ENCODE measurements at regions not wholly inside any gene's neighbourhood (a gene's known extent, or its start where the extent isn't known, plus 50 kb on each side); places are given as distances from the start of the nearest gene placed in this dataset.

DNA sequence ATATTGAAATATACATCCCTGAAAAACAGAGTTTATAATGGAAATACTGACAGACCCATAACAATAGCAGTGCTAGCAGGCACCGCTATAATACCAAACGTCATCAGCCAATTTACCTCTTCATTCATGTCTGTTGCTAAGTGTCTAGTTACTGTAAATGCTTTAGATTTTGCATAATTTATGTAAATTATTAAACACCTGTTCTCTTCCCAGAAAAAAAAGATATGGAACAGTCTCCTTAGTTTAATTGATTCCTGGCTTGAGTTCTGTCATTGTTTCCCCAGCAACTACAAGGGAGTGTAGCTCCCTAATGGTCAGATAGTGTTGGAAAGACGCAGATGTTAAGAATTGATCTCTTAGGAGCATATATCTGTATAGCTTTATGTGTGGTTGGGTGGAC is 817.9 kb upstream of the ADGRL2 start:
- no peaks in the 10 kb centered on the region for H3K27me3 Mint-ChIP-seq
- Histone ChIP-seq H3K27me3 (ENCODE audit: control insufficient read depth in 1 of 2, insufficient read depth in 2 of 2, low read length in 2 of 2) (no peaks in the 10 kb centered on the region), H3K4me3 (ENCODE audit: low read length) (no peak overlapping the region), H3K4me1 (ENCODE audit: insufficient read depth, low read length) (no peaks in the 10 kb centered on the region), H3K27ac (ENCODE audit: low read depth in 1 of 2, low read length in 2 of 2) (no peak overlapping the region), H3K36me3 (ENCODE audit: insufficient read depth, low read length) (no peaks in the 10 kb centered on the region), H3K9me3 (ENCODE audit: control insufficient read depth in 1 of 2, insufficient read depth in 1 of 2, low read length in 2 of 2) (no peaks in the 10 kb centered on the region)
- ChIA-PET POLR2A (no interaction called here), CTCF (no interaction called here)
- no peaks in the 10 kb centered on the region for H3K36me3 Mint-ChIP-seq (ENCODE audit: low read depth)
- DNase-seq (no peak), ATAC-seq (ENCODE audit: poor library complexity) (no peak)
- TF ChIP-seq, protein P1, sequence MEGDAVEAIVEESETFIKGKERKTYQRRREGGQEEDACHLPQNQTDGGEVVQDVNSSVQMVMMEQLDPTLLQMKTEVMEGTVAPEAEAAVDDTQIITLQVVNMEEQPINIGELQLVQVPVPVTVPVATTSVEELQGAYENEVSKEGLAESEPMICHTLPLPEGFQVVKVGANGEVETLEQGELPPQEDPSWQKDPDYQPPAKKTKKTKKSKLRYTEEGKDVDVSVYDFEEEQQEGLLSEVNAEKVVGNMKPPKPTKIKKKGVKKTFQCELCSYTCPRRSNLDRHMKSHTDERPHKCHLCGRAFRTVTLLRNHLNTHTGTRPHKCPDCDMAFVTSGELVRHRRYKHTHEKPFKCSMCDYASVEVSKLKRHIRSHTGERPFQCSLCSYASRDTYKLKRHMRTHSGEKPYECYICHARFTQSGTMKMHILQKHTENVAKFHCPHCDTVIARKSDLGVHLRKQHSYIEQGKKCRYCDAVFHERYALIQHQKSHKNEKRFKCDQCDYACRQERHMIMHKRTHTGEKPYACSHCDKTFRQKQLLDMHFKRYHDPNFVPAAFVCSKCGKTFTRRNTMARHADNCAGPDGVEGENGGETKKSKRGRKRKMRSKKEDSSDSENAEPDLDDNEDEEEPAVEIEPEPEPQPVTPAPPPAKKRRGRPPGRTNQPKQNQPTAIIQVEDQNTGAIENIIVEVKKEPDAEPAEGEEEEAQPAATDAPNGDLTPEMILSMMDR (IDR thresholded peaks at IDR 0.05), result no peak
- no peak overlapping the region for H3K4me3 Mint-ChIP-seq
- H3K4me1 Mint-ChIP-seq (ENCODE audit: low read depth), result no peaks in the 10 kb centered on the region
- no peak overlapping the region for H3K27ac Mint-ChIP-seq
- H3K9me3 Mint-ChIP-seq, result peaks cover 9% of the 10 kb centered on the region
- intact Hi-C loops (cut with DNase I, micrococcal nuclease), result no loop called here

DNA sequence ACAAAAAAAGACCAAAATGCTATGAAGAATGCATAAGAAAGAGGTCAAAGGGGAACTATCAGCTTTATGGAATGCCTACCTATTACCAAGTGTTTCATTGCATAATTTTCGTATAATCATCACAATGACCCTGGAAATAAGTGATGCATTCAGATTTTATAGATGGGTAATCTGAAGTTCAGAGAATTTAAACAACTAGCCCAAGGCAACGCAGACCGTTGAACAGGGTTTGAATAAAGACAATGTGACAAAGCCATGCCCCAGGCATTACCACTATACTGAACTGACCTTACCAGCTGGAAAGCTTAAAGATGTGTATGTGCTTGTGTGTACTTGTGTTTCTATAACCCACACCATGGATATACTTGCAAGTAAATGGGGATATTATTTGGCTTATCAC is 827.6 kb upstream of the ADGRL2 start:
- ChIA-PET CTCF (no interaction called here), POLR2A (no interaction called here)
- peaks cover 0 to 6% of the 10 kb centered on the region in 2 experiments for H3K9me3 ChIP-seq (ENCODE audit: control insufficient read depth in 1 of 2, insufficient read depth in 1 of 2, low read length in 2 of 2)
- no peak for DNase-seq
- TF ChIP-seq, protein P1 (IDR thresholded peaks at IDR 0.05), result no peak
- no peaks in the 10 kb centered on the region for H3K4me1 ChIP-seq (ENCODE audit: insufficient read depth, low read length)
- no peak overlapping the region for H3K27ac ChIP-seq (ENCODE audit: low read depth in 1 of 2, low read length in 2 of 2)
- Mint-ChIP-seq H3K27me3 (no peaks in the 10 kb centered on the region), H3K9me3 (peaks cover 4% of the 10 kb centered on the region), H3K36me3 (ENCODE audit: low read depth) (no peaks in the 10 kb centered on the region), H3K4me1 (ENCODE audit: low read depth) (no peaks in the 10 kb centered on the region), H3K27ac (no peak overlapping the region), H3K4me3 (no peak overlapping the region)
- no peak overlapping the region for H3K4me3 ChIP-seq (ENCODE audit: low read length)
- no peaks in the 10 kb centered on the region for H3K36me3 ChIP-seq (ENCODE audit: insufficient read depth, low read length)
- H3K27me3 ChIP-seq (ENCODE audit: control insufficient read depth in 1 of 2, insufficient read depth in 2 of 2, low read length in 2 of 2), result no peaks in the 10 kb centered on the region
- no peak for ATAC-seq (ENCODE audit: poor library complexity)
- intact Hi-C loops (cut with DNase I, micrococcal nuclease), result no loop called here

DNA sequence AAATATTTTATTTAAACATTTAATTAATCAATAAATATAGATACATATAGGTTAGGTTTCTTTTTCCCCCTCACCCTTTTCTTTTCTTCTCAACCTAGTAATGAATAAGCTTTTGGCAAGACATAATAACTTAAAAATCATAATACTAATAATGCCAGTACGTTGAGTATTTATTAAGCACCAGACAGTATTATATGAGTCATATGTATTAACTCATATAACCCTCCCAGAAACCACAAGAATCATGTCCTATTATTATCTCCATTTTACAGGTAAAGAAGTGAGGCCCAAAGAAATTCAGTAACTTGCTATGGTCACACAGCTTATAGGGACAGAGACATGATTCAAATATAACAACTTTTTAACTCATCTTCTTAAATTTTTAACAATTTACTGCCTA is 834.5 kb upstream of the ADGRL2 start:
- H3K4me3 Mint-ChIP-seq, result no peak overlapping the region
- TF ChIP-seq, protein P1 (IDR thresholded peaks at IDR 0.05), result no peak

More for the DNA sequence above, 834.5 kb upstream of the ADGRL2 start:
- ATAC-seq (ENCODE audit: poor library complexity) (no peak), DNase-seq (no peak)
- no peaks in the 10 kb centered on the region for H3K27me3 Mint-ChIP-seq
- H3K36me3 ChIP-seq (ENCODE audit: insufficient read depth, low read length), result no peaks in the 10 kb centered on the region
- H3K36me3 Mint-ChIP-seq (ENCODE audit: low read depth), result no peaks in the 10 kb centered on the region
- peaks cover 0 to 3% of the 10 kb centered on the region in 2 experiments for H3K9me3 ChIP-seq (ENCODE audit: control insufficient read depth in 1 of 2, insufficient read depth in 1 of 2, low read length in 2 of 2)
- no peak overlapping the region for H3K27ac ChIP-seq (ENCODE audit: low read depth in 1 of 2, low read length in 2 of 2)
- no peaks in the 10 kb centered on the region for H3K27me3 ChIP-seq (ENCODE audit: control insufficient read depth in 1 of 2, insufficient read depth in 2 of 2, low read length in 2 of 2)
- H3K27ac Mint-ChIP-seq, result no peak overlapping the region
- POLR2A ChIA-PET, result no interaction called here
- H3K4me3 ChIP-seq (ENCODE audit: low read length), result no peak overlapping the region
- no peaks in the 10 kb centered on the region for H3K9me3 Mint-ChIP-seq
- CTCF ChIA-PET, result no interaction called here
- intact Hi-C loops (cut with DNase I, micrococcal nuclease), result no loop called here
- no peaks in the 10 kb centered on the region for H3K4me1 Mint-ChIP-seq (ENCODE audit: low read depth)
- no peaks in the 10 kb centered on the region for H3K4me1 ChIP-seq (ENCODE audit: insufficient read depth, low read length)
